ENCODE measurements at regions not wholly inside any gene's neighbourhood (a gene's known extent, or its start where the extent isn't known, plus 50 kb on each side); places are given as distances from the start of the nearest gene placed in this dataset.

DNA sequence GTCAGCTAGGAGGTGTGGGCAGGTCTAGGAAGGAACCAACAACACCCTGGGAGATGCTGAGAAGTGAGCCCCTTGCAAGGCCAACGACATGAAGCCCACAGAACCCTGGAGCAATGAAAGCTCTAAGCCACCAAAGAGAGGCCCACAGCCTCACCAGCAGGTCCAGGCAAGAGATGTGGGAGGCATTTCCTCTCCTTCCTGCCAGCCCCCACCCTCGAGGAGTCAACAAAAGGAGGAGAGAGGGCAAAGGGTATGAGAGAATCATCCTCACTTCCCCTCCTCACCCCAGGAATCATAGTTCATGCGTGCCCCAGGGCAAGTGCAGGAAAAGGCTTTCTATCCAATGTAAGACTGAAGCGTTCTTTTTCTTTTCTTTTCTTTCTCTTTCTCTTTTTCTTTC, 195.8 kb downstream of the SHQ1 start:
- TF ChIP-seq, protein P1, sequence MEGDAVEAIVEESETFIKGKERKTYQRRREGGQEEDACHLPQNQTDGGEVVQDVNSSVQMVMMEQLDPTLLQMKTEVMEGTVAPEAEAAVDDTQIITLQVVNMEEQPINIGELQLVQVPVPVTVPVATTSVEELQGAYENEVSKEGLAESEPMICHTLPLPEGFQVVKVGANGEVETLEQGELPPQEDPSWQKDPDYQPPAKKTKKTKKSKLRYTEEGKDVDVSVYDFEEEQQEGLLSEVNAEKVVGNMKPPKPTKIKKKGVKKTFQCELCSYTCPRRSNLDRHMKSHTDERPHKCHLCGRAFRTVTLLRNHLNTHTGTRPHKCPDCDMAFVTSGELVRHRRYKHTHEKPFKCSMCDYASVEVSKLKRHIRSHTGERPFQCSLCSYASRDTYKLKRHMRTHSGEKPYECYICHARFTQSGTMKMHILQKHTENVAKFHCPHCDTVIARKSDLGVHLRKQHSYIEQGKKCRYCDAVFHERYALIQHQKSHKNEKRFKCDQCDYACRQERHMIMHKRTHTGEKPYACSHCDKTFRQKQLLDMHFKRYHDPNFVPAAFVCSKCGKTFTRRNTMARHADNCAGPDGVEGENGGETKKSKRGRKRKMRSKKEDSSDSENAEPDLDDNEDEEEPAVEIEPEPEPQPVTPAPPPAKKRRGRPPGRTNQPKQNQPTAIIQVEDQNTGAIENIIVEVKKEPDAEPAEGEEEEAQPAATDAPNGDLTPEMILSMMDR (IDR thresholded peaks at IDR 0.05) = no peak
- TF ChIP-seq POLR2AphosphoS5 (IDR thresholded peaks at IDR 0.05) (no peak), POLR2A (IDR thresholded peaks at IDR 0.05) (no peak), EP300 (IDR thresholded peaks at IDR 0.05) (no peak)

Measured in gastroesophageal sphincter (tissue), 3 donors.